Endometrium (tissue), 2 donors: ENCODE measurements at regions not wholly inside any gene's neighbourhood (a gene's known extent, or its start where the extent isn't known, plus 50 kb on each side); places are given as distances from the start of the nearest gene placed in this dataset.

ENCODE experiments used
- FAIRE-seq: peaks from 2 replicates; lab custom pipeline; 2012; peaks lifted over from hg19 to GRCh38; lab: Jason Lieb, UNC
- donor health status: control.
- donor health status: control.

DNA sequence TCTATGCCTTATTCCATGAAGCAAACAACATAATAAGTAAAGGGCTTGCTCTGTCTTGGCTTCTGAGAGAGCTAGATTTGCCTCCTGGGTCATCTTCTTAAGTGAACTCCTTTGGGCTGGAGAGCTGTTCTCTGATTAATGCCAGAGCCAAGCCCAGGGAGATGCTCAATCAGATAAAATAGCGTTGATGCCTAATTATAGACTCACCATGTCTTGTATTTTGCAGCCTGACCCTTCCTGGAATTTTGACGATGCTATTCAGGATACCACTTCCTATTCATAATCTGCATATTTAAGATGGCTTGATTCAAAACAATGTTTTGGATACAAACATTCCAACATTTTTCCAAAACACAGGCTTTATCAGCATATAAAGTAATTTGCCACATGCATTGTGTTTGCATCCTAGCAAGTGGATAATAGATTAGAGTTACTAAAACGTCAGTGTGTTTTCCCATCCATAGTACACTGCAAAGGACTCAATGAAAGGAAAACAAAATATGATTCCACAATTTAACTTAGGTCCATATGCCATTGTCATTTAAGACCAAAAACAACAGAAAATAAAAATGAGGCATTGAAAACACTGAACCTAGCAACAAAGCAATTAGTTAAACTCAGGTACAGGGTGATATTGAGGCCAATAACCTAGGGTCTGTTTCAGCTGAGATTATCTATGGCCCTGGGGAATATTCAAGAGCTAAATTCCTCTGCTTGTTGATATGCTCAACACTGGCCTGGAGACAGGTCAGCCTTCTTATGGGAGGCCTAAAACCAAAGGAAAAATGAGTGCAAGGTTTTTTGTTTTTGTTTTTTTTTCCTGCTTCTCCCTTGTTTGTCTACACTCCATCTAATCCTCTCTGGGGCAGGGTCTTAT, 184.2 kb upstream of the FOXN3 start:
- no peak for FAIRE-seq

DNA sequence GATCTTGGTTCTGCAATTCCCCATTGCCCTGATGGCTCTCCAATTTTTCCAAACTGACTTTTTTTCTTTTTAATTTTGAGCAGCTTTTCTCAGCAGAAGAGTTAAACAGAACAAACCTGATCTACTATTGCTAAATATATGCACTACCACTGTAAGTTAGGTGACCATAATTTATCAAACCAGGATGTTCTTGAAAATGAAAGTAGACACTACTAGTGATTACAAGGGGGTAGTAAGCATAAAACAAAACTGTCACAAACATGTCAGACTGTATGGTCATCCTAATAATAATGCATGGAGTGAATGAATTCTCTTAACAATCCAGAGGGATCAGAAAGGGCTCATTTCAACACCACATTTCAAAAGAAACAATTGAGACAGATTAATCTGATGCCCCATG, 183.0 kb upstream of the FOXN3 start:
- FAIRE-seq = no peak

DNA sequence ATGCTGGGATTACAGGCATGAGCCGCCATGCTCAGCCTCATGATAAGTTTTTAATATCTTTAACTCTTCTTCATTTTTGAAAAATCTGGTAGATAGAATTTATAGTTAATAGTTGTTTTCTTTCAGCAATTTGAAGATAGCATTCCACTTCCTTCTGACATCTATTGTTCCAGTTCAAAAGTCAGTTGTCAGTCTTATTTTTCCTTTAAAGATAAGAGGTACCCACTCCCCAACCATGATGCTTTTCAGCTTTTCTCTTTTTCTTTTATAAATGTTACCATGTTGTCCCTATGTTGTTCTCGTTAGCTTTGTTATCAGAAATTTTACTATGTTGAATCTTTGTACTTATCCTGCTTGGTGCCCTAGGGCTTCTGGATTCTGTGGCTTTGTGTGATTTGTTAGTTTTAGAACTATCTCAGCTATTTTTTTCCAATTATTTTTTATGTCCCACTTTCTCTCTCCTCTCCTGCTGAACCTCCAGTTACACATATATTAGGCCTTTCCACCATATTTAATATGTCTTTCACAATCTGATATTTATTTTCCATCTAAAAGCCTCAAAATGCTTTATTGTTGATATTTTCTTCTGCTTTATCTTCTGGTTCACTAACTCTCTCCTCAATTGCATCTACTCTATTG, 181.6 kb upstream of the FOXN3 start:
- FAIRE-seq = no peak

DNA sequence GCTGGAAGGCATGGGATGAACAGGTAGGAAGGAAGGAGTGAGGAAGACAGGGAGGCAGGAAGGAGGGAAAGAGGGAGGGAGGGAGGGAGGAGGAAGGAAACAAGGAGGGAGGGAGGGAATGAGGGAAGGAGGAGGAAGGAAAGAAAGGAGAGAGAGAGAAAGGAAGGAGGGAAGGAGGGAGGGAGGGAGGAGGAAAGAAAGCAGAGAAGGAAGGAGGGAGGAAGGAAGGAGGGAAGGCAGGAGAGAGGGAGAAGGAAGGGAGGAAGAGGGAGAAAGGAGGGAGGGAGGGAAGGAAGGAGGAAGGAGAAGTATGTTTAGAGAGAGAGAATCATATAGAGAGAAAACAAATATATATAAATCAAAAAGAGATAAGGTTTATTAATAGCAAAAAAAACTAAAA, 175.9 kb upstream of the FOXN3 start:
- FAIRE-seq = no peak

DNA sequence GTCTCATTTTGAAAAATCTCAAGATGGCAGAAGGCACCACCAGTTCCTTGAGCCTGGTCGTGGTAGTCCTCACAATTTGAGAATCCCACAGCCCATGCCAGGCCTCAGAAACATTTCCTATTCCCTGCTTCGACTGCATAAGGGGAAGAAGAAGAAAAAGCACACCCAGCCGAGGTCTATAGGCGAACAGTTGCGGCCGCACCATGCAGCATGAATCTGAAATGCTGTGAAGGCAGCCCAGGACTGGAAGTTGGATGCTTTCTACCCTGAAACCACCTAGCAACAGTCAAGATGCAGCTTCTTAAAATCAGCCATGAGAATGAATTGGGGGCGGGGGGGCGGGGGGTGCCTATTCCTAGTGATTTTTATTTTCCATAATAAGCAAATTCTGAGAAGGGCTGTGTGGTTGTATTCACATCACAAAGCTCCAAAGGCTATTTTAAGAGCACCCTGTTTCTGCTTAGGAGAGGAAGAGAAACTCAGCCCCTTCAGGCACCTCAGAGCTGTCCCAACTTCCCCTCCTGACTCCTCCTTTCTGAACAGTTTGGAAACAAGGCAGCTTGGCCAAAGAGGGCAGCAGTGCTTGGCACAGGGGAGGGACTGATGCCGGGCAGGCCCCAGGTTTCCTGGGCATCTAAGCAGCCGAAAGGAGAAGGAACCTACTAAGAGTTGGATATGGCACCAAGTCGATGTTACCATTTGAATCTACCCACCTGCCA, 172.5 kb upstream of the FOXN3 start:
- no peak for FAIRE-seq

DNA sequence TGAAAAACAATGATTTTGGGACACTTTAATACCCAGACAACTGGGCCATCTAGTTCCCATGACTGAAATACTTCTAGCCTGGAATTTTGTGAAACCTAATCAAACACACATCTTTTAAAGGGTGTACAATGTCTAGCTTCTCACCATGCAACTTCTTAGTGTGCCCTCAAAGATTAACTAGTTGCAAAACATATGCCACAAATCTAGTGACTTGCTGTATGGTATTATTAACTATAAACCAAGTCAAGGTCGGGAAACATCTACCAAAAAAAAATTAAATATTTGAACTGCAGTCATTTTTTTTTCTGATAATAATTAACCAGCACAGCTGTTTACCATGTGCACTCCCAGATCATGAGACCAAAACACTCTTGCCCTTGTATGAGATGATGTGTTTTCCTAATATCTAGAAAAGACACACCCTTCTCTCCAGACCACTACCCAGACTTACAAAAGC, 171.8 kb upstream of the FOXN3 start:
- FAIRE-seq = no peak

DNA sequence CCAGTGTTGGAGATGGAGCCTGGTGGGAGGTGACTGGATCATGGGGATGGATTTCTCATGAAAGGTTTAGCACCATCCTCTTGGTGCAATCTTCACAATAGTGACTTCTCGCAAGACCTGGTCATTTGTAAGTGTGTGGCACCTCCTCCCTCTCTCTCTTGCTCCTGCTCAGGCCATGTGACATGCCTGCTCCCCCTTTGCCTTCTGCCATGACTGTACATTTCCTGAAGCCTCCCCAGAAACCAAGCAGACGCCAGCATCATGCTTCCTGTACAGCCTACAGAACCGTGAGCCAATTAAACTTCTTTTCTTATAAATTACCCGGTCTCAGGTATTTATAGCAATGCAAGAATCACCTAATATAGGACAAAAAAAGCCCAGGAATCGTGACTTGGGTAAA, 171.0 kb upstream of the FOXN3 start:
- no peak for FAIRE-seq

DNA sequence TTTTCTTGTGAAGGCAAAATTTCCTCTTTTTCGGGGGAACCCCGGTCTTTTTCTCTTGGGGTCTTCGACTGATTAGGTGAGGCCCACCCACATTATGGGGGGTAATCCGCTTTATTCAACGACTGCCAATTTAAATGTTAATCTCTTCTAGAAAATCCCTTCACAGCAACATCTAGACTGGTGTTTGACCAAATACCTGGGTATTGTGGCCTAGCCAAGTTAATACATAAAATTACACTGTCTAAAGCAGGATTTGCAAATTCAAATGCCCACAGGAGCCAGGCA, 170.0 kb upstream of the FOXN3 start:
- FAIRE-seq = no peak

DNA sequence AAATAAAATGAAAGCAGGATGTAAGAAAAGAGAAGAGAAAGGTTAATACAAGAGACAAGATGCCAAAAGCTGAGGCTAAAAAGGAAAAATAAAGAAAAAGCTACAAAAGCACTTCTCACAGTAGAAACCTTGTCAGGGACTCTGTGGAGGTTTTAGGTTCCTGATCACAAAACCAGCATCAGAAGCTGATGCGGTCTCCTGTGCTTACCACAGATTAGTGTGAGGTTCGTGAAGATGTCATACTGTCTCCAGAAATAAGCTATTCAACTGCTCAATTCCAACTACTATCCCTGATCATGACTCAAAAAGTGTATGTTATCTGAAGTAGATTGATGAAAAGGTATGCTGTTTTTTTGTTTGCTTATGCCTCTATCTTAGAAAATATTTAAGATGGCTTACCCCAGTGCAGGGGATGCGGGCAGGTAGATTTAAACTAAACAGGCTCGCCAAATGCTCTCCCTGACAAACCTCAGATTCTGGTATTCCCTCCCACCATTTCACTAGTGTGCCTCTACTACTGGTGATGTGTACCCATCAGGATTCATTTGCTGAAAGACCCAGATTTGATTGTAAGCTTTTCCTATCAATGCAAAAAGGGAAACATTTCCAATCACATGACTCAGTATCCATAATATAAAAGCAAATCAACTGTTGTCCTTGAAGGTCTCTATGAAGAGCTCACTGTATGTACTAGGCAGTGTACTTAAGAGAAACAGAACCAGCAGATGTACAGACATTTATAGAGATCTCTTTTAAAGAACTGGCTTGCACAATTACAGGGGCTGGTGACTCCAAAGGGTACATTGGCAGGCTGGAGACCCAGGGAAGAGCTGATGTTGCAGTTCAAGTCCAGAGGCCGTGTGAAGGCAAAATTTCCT, 169.5 kb upstream of the FOXN3 start:
- FAIRE-seq = no peak

DNA sequence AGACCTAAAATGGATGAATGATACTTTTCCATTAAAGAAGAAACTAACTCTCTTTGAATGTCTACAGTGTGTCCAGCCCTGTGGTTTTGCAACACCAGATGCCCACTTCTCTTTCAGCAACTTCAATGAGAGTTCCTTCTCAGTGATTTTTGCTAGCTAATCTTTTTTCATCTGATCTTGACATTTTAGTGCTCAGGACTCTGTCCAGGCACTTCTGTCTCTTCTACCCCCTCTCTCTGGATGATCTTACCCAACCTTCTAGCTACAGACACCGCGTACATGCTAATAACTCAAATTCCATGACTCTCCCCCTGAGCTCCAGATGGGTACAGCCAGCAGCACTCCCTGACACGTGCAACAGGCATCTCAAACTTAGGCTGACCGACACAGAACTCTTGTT, 161.1 kb upstream of the FOXN3 start:
- FAIRE-seq = no peak

DNA sequence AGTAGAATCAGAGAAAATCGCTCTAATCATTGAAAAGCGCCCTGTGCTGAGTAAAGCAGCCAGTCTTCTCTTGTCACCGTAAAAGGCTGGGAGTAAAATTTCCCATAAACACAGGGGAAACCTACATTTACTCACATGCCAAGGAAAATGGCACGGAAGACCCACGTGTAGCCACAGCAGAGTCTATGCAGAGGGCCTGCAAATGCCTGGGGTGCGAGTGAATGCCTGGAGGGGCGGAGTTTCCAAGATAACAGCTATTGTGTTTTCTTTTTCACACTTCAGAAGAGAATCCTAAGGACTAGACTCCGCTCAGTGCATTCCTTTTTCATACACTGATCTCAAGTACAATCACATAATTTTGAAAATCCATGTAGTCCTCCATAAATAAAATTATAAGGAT, 159.9 kb upstream of the FOXN3 start:
- FAIRE-seq = no peak

DNA sequence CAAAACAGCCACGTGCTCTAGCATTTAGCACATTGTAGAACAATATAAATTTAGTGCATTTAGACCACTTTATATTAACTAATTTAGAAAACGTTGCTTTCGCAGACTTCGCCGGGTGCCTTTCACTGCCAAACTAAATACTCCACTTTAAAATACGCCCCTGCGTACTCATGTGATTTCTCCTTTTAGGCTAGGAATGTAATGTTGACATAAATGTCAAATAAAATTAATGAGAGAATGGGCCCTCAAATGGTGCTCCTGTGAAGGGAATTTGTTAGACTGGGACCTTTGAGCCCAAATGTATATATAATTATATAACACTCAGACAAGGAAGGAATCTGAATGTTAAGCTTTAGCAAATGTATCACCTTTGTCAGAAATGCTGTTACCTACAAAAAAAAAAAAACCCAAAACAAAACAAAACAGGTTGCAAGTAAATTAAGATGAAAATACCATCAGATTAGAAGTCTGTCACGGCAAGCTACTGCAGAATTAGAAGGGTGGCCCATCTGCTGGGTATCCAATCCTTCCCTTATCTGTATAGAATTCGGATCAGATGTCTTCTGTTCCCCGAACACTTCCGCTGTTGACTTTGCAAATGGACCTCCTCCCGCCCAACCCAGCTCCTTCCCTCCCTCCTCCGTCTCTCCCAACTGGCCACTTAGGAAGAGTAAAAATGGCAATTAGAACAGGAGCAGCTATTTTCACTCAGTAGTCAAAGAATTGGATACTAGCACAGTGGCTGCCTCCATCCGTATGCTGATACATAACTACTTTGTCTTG, 159.3 kb upstream of the FOXN3 start:
- FAIRE-seq = no peak

DNA sequence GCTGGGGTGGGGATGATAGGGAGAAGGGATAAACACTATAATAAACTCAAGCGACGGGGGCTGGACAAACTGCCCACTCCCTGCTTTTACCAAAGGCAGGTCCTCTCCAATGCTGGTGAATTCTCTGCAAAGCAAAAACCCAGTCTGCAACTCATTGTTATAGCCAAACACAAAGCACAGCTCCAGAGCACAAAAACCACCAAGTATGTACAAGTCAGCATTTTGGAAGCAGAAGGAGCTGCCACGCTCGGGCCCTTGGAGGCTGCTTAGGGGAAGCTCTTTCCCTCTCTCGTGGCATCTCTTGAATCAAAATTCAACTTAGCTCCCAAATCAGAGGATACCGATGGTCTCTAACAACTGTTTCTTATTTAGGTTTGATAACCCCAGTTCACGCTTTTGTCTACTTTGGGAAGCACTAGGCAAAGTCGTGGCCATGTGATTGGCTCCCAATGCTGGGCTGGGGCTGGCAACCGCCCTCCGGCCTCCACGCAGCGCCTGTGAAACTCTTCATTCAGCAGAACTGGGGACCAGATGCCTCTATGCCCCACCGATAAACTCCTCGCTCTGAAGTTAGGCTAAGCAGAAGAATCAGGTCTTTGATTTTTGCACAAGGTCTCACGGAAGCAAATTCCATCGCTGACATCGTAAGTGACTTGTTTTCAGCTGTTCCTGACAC, 158.5 kb upstream of the FOXN3 start:
- FAIRE-seq = no peak

DNA sequence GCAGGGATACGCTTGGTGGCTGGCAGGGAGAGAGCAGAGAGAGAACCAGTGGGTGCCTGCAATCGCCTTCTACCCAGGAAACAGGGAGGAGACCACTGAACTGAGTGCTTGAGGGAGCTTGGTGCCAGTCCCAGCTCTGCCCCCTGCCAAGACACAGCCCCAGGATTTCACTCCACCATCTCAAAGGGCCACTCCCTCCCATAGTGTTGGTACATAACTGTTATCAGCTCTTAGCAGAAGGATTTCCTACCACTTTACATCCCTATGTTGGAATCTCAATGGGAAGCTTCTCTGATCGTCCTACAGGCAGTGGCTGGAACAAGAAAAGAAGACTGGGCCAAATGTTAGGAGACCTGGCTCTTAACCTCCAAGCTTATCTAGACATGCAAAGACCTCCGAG, 157.4 kb upstream of the FOXN3 start:
- no peak for FAIRE-seq

DNA sequence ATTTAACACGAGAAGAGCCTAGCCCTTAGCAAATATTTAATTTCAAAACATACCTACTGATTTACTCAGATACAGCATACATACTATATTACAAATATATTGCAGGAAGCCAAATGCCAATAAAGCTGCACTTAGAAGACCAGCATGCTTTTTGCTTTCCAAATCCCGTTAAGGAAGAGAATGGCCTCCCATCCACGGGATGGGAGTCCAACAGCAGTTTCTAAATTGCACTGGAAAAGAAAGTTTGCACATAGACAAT, 156.3 kb upstream of the FOXN3 start:
- FAIRE-seq = no peak

DNA sequence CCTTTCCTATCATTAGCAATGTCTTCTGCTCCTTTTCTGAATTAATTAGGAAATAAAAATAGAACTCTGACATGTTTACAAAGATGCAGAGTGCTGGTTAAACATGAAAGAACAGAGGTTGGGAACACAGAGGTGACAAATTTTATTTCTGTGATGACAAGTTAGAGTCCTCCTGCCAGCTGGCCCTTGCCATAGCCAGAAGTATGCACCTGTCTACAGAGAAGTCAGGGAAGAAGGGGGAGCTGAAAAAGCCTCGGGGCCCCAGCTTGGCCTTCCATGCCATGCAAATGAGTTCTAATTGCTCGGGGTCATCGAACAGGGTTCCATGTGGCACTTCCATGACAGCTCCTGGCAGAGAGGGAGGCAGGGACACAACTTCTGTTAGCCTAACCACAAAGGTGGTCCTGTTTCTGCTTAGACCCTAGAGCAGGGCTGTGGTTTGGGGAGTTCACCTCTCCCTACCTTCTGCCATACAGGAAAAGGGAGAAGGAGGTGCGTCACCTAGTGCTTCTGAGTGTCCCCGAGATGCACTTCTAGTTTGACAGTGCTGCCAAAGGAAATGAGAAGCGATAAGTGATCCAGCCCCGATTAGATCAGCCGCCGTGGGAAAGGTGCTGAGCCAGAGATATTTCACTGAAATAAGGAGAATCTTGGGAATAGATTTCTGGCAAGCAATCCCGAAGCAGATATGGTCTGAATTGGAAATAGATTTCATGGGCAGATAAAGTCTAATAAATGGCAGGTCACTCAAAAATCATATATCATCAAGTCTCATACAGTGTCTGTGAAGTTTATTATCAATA, 155.8 kb upstream of the FOXN3 start:
- no peak for FAIRE-seq

DNA sequence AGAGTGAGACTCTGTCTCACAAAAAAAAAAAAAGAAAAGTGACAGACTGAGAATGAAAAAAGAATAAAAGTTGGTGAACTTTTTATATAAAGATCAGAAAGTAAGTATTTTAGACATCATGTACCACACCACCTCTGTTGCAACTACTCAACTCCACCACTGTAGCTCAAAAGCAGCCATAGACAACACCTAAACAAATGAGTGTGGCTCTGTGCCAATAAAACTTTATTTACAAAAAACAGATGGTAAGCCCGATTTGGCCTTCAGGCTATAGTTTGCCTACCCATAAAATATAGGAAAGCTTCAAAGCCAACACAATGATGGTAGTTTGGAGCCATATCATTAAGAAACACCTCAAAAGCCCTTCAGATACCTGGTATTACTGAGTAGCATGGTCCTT, 154.5 kb upstream of the FOXN3 start:
- no peak for FAIRE-seq

DNA sequence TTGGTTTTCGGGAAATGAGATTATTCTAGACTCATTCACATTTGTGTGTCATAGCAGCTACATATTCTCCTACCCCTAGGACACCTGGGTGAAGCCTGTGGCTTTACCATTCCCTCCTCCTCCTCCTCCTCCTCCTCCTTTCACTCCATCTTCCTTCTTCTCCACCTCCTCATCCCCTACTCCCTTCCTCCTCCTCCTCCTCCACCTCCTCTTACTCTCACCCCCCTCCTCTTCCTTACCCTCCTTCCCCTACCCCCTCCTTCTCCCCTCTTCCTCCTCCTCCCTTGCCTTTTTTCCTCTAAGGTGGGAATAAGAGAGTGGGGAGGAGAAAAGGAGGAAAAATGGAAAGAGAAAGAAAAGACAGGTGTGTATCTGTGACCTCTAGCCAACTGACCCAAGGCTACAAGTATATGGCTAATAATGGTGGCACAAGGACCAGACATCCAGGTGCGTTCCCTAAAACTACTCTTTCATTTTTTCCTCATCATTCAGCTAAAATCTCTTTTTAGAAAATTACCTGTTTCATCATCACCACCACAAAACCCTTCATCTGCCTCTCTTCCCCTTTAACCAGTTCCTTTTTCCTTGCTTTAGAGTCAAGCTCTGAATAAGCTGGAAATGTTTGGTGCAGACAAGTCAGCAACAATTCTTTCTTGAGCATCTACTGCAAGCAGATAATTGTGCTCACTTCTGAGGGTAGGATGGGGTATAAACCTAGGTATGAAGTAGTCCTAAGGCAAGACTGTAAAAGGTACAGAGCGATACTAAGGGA, 149.8 kb upstream of the FOXN3 start:
- no peak for FAIRE-seq

DNA sequence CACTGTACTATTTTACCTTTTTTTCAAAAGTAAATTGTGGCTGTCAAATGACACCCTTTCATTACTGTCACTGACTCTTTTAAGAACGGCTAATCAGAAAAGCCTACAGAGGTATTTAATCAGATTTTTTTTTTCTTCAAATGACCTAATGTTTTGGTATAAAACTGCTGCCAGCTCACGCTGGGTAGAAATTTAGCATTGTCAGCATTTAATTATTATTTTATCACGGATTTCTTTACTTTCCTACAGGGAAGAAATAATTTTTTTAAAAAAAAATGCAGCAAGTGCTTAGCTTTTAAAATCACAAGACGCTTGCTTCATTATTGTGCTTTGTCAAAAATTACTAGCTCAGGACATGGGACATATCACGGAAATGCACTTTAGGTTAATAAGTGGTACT, 149.1 kb upstream of the FOXN3 start:
- FAIRE-seq = no peak

DNA sequence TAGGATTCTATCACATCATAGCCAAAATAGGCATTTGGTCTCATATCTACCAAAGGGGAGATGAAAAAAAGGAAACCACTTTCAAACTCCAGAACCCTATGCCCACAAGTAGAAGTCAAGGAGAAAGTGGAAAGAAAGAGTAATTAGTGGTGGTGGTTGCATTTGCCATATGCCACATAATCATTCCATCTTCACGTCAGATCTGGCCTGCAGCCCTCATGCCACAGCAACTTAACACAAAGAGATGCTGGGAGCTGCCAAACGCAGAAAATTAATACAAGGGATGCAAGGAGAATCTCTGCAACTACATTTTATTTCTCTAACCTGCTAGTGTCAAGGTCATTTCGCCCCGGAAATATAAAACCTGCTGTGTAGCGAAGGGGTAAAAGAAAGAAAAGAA, 148.6 kb upstream of the FOXN3 start:
- FAIRE-seq = no peak
